ENCODE measurements at regions not wholly inside any gene's neighbourhood (a gene's known extent, or its start where the extent isn't known, plus 50 kb on each side); places are given as distances from the start of the nearest gene placed in this dataset.

DNA sequence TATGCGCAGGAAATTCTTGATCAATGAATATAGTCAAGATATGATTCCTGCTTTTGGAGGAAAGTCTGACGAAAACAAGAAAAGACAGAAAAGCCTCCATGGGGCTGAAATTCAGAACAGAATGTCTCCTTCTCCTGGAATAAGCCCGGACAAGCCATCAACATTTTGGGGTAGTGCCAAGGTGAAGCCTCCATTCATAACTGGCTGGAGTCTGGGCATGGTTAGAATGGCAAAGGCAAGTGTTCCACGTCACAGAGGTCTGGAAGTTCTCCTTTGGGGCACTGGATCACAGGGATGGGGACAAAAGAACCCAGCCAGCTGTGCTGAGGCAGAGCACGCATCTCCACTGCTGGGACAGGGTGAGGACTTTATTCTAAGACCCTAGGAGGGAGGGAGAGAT is 505.7 kb downstream of the CMPK2 start:
- Histone ChIP-seq H3K27ac (ENCODE audit: poor library complexity, severe bottlenecking) (no peak overlapping the region), H3K4me1 (ENCODE audit: insufficient read depth, poor library complexity, severe bottlenecking) (no peaks in the 10 kb centered on the region), H3K4me3 (ENCODE audit: severe bottlenecking) (no peak overlapping the region), H3K9me3 (ENCODE audit: severe bottlenecking) (no peaks in the 10 kb centered on the region), H3K36me3 (ENCODE audit: low read depth) (no peaks in the 10 kb centered on the region), H3K27me3 (ENCODE audit: insufficient read depth, poor library complexity, severe bottlenecking) (no peaks in the 10 kb centered on the region)
- TF ChIP-seq, protein P1, sequence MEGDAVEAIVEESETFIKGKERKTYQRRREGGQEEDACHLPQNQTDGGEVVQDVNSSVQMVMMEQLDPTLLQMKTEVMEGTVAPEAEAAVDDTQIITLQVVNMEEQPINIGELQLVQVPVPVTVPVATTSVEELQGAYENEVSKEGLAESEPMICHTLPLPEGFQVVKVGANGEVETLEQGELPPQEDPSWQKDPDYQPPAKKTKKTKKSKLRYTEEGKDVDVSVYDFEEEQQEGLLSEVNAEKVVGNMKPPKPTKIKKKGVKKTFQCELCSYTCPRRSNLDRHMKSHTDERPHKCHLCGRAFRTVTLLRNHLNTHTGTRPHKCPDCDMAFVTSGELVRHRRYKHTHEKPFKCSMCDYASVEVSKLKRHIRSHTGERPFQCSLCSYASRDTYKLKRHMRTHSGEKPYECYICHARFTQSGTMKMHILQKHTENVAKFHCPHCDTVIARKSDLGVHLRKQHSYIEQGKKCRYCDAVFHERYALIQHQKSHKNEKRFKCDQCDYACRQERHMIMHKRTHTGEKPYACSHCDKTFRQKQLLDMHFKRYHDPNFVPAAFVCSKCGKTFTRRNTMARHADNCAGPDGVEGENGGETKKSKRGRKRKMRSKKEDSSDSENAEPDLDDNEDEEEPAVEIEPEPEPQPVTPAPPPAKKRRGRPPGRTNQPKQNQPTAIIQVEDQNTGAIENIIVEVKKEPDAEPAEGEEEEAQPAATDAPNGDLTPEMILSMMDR (IDR thresholded peaks at IDR 0.05; ENCODE audit: poor library complexity, severe bottlenecking): no peak
- ATAC-seq (ENCODE audit: low read depth): no peak
- no peak for DNase-seq (ENCODE audit: low spot score)

DNA sequence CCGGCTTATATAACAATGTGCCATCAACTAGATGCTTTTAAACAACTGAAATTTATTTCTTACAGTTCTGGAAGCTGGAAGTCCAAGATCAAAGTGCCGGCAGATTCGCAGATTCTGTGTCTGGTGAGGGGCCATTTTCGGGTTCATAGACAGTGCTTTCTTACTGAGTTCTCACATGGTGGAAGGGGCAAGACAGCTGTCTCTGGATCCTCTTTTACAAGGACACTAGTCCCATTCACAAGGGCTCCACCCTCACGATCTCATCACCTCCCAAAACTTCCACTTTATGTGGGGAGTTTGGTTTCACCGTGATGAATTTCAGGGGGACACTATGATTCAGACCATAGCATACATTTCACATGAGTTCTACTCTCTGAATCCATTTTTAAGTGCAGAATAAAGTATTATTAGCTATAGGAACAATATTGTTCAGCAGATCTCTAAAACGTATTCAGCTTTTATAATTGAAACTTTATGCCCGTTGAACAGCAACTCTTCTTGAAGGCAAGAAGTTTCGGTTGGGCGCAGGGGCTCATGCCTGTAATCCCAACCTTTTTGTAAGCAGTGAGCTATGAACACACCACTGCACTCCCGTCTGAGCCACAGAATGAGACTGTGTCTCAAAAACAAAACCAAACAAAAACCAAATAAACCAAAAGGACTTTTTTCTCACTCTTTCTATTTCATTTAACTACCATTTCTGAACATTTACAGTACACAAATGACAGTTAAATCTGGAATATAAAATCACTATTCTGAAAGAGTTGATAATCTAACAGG is 502.8 kb downstream of the CMPK2 start:
- Histone ChIP-seq H3K27ac (ENCODE audit: poor library complexity, severe bottlenecking) (no peak overlapping the region), H3K4me1 (ENCODE audit: insufficient read depth, poor library complexity, severe bottlenecking) (no peaks in the 10 kb centered on the region), H3K4me3 (ENCODE audit: severe bottlenecking) (no peak overlapping the region), H3K27me3 (ENCODE audit: insufficient read depth, poor library complexity, severe bottlenecking) (no peaks in the 10 kb centered on the region), H3K36me3 (ENCODE audit: low read depth) (no peaks in the 10 kb centered on the region), H3K9me3 (ENCODE audit: severe bottlenecking) (no peaks in the 10 kb centered on the region)
- DNase-seq (ENCODE audit: low spot score) (no peak), ATAC-seq (ENCODE audit: low read depth) (no peak)
- TF ChIP-seq, protein P1 (IDR thresholded peaks at IDR 0.05; ENCODE audit: poor library complexity, severe bottlenecking): no peak

DNA sequence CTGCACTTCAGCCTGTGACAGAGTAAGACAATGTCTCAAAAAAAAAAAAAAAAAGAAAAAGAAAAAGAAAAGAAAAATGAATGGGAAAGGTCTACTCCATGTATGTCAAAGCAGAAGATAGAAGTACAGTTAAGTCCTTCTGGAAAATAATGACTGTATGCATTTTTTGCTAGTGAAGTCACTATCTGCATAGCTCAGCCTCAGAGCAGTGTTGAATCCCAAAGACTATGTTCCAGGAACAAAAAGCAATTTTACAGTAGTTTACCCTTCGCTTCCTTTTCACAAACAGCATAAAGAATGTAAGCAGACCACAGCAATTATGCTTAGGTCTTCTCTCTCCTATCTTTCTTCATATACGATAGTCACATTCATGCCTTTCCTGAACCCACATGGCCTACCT is 497.4 kb downstream of the CMPK2 start:
- Histone ChIP-seq H3K27me3 (ENCODE audit: insufficient read depth, poor library complexity, severe bottlenecking) (no peaks in the 10 kb centered on the region), H3K36me3 (ENCODE audit: low read depth) (no peaks in the 10 kb centered on the region), H3K4me3 (ENCODE audit: severe bottlenecking) (no peak overlapping the region), H3K27ac (ENCODE audit: poor library complexity, severe bottlenecking) (no peak overlapping the region), H3K9me3 (ENCODE audit: severe bottlenecking) (no peaks in the 10 kb centered on the region), H3K4me1 (ENCODE audit: insufficient read depth, poor library complexity, severe bottlenecking) (peaks cover 14% of the 10 kb centered on the region)
- ATAC-seq (ENCODE audit: low read depth) (no peak), DNase-seq (ENCODE audit: low spot score) (no peak)
- TF ChIP-seq, protein P1 (IDR thresholded peaks at IDR 0.05; ENCODE audit: poor library complexity, severe bottlenecking): no peak

DNA sequence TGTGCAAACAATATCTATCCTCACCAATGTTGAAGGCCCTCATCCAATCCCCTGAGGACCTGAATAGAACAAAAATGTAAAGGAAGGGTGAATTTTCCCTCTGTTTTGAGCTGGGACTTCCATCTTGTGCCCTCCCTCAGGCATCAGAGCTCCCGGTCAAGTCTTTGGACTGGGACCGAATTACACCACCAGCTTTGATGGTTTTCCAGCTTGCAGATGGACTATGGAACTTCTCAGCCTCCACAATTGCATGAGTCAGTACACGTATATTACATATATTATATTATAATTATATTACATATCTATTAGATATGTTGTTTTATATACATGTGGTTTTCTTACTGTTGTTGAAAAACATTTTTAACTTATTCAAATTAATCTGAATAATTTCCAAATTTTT is 496.4 kb downstream of the CMPK2 start:
- ATAC-seq (ENCODE audit: low read depth) (no peak), DNase-seq (ENCODE audit: low spot score) (no peak)
- Histone ChIP-seq H3K4me1 (ENCODE audit: insufficient read depth, poor library complexity, severe bottlenecking) (peaks cover 14% of the 10 kb centered on the region), H3K27ac (ENCODE audit: poor library complexity, severe bottlenecking) (no peak overlapping the region), H3K9me3 (ENCODE audit: severe bottlenecking) (no peaks in the 10 kb centered on the region), H3K36me3 (ENCODE audit: low read depth) (no peaks in the 10 kb centered on the region), H3K4me3 (ENCODE audit: severe bottlenecking) (no peak overlapping the region), H3K27me3 (ENCODE audit: insufficient read depth, poor library complexity, severe bottlenecking) (no peaks in the 10 kb centered on the region)
- TF ChIP-seq, protein P1 (IDR thresholded peaks at IDR 0.05; ENCODE audit: poor library complexity, severe bottlenecking): no peak

All from RWPE2 (cell line).